ENCODE measurements at regions not wholly inside any gene's neighbourhood (a gene's known extent, or its start where the extent isn't known, plus 50 kb on each side); places are given as distances from the start of the nearest gene placed in this dataset.

DNA sequence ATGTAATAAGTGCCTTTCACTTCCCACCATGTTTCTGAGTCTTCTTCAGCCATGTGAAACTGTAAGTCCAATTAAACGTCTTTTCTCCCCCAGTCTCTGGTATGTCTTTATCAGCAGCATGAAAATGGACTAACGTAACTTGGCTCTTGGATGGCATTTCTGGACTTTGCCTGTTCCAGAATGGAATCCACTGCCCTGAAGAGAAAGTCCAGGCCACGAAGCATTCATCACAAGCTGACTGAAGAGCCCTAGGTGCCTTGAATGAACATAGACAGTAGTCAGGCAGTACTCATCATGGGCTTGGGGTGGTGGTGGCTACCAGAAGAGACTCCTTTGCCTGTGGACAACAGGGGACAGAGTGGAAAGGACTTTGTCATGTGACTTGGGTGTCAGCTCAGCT lies 1505.0 kb downstream of the SI start:
- intact Hi-C loops (cut with DNase I): no loop called here
- Histone ChIP-seq H3K27ac (no peak overlapping the region), H3K4me1 (no peaks in the 10 kb centered on the region), H3K4me3 (no peak overlapping the region), H3K9me3 (peaks cover 0 to 14% of the 10 kb centered on the region in 2 donors), H3K27me3 (no peaks in the 10 kb centered on the region), H3K36me3 (no peaks in the 10 kb centered on the region)
- ATAC-seq (no peak), DNase-seq (no peak)
- TF ChIP-seq, protein P1, sequence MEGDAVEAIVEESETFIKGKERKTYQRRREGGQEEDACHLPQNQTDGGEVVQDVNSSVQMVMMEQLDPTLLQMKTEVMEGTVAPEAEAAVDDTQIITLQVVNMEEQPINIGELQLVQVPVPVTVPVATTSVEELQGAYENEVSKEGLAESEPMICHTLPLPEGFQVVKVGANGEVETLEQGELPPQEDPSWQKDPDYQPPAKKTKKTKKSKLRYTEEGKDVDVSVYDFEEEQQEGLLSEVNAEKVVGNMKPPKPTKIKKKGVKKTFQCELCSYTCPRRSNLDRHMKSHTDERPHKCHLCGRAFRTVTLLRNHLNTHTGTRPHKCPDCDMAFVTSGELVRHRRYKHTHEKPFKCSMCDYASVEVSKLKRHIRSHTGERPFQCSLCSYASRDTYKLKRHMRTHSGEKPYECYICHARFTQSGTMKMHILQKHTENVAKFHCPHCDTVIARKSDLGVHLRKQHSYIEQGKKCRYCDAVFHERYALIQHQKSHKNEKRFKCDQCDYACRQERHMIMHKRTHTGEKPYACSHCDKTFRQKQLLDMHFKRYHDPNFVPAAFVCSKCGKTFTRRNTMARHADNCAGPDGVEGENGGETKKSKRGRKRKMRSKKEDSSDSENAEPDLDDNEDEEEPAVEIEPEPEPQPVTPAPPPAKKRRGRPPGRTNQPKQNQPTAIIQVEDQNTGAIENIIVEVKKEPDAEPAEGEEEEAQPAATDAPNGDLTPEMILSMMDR (IDR thresholded peaks at IDR 0.05): no peak

DNA sequence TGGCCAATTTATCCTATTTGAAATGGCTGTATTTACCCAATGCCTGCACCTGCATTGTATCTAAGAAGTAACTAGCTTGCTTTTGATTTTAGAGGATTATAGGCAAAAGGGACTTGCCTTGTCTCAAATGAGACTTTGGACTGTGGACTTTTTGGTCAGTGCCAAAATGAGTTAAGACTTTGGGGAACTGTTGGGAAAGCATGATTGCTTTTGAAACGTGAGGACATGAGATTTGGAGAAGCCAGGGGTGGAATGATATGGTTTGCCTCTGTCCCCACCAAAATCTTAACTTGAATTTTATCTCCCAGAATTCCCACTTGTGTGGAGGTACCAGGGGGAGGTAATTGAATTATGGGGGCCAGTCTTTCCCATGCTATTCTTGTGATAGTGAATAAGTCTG lies 1505.4 kb downstream of the SI start:
- no peaks in the 10 kb centered on the region for H3K27me3 ChIP-seq
- H3K36me3 ChIP-seq: no peaks in the 10 kb centered on the region
- no peak for ATAC-seq
- TF ChIP-seq, protein P1 (IDR thresholded peaks at IDR 0.05): no peak
- DNase-seq: no peak
- intact Hi-C loops (cut with DNase I): no loop called here
- H3K4me3 ChIP-seq: no peak overlapping the region
- H3K27ac ChIP-seq: no peak overlapping the region
- peaks cover 0 to 14% of the 10 kb centered on the region in 2 donors for H3K9me3 ChIP-seq
- H3K4me1 ChIP-seq: no peaks in the 10 kb centered on the region

DNA sequence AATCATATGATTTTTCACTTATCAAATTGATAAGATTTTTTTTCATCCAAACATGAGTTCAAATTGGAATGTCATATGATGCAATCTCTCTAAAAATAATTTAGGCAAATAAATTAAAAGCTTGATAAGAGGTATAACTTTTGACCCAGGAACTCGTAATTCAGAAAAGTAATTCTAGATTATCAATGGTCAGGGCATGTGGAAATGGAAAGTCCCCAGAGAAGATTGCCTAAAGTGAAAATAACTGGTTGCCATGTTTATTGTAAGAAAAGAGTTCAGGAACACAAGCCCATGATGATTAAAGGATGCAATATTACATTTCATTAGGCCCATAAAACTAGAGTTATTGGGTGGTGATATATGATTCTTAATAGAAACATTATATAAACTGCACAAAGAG lies 1514.8 kb downstream of the SI start:
- Histone ChIP-seq H3K27me3 (no peaks in the 10 kb centered on the region), H3K4me1 (no peaks in the 10 kb centered on the region), H3K4me3 (no peak overlapping the region), H3K27ac (no peak overlapping the region), H3K9me3 (no peaks in the 10 kb centered on the region), H3K36me3 (no peaks in the 10 kb centered on the region)
- DNase-seq (no peak), ATAC-seq (no peak)
- TF ChIP-seq, protein P1 (IDR thresholded peaks at IDR 0.05): no peak
- intact Hi-C loops (cut with DNase I): no loop called here

DNA sequence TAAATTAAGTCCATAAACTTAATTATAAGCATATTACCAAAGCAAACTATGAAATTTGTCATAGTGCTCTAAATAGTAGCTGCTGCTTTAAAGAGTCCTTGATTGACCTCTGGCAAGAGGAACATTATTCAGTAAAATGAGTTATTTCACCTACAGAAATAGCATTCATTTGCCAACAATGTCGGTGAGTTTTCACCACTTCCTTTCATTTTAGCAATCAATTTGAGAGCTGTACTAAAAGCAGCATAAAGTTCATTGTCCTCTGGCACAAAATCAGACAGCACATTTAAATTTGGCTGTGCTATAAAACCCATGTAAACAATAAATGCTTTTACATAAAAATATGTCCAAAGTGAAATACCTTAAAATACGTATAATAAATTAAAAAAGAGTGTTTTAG lies 1515.7 kb downstream of the SI start:
- Histone ChIP-seq H3K9me3 (no peaks in the 10 kb centered on the region), H3K4me1 (no peaks in the 10 kb centered on the region), H3K36me3 (no peaks in the 10 kb centered on the region), H3K4me3 (no peak overlapping the region), H3K27ac (no peak overlapping the region), H3K27me3 (no peaks in the 10 kb centered on the region)
- intact Hi-C loops (cut with DNase I): no loop called here
- TF ChIP-seq, protein P1 (IDR thresholded peaks at IDR 0.05): no peak
- ATAC-seq (no peak), DNase-seq (no peak)

DNA sequence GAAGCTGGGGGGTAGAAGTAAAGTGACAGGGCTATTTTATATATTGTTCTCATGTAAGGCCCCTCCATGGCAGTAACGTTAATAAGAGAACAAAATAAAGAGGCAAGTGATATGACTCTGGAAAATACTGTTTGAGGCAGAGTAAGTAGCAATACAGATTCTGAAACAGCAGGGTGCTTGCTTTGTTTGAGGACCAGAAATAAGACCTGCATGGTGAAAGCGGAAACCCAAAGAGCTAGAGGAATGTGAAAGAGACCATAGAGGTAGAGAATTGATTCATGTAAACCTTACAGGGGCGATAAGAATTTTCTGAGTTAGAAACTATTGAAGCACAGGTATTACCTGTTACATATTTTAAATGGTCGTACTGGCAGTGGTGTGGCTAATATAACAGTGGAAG lies 1517.1 kb downstream of the SI start:
- no peaks in the 10 kb centered on the region for H3K36me3 ChIP-seq
- intact Hi-C loops (cut with DNase I): no loop called here
- H3K27me3 ChIP-seq: no peaks in the 10 kb centered on the region
- no peaks in the 10 kb centered on the region for H3K9me3 ChIP-seq
- no peak overlapping the region for H3K27ac ChIP-seq
- ATAC-seq: no peak
- H3K4me3 ChIP-seq: no peak overlapping the region
- DNase-seq: no peak
- H3K4me1 ChIP-seq: no peaks in the 10 kb centered on the region
- TF ChIP-seq, protein P1 (IDR thresholded peaks at IDR 0.05): no peak

All from left lung (tissue), 4 donors.